GM19468 (cell line): ENCODE measurements at regions not wholly inside any gene's neighbourhood (a gene's known extent, or its start where the extent isn't known, plus 50 kb on each side); places are given as distances from the start of the nearest gene placed in this dataset.
"Not testable (repeated sequence)": the region's sequence is repeated elsewhere in the genome, so short reads cannot be mapped to it uniquely, and the experiment has no call there.

Experiments
- ATAC-seq: cut with Tn5 transposase; IDR thresholded peaks from one replicate; pipeline ENCODE4 v1.9.1; 2021; ENCODE audit warnings: mild to moderate bottlenecking, moderate library complexity, moderate number of reproducible peaks; ENCODE audit not compliant: unreplicated experiment; ENCODE audit errors: extremely low read depth

GRCh38 chr22:42183461-42184059 lies 53.0 kb upstream of the CYP2D6 start:
- not testable (repeated sequence) for ATAC-seq

- no peak for ATAC-seq
Observed at GRCh38 chr22:42180349-42180842, 49.8 kb upstream of the CYP2D6 start.
